Peyer's patch (tissue), 4 donors: ENCODE measurements at regions not wholly inside any gene's neighbourhood (a gene's known extent, or its start where the extent isn't known, plus 50 kb on each side); places are given as distances from the start of the nearest gene placed in this dataset.
"Not testable (repeated sequence)": the region's sequence is repeated elsewhere in the genome, so short reads cannot be mapped to it uniquely, and the experiment has no call there.

Experiments
- DNase-seq, 3 donors: peaks; one replicate each; pipeline ENCODE4 v3.0.0-alpha.2; 2017 to 2019
- H3K27ac ChIP-seq, 4 donors: fragments of 200-600 bp; sonication (generic); one replicate each; pipeline ENCODE4 v1.5.1; 2016 to 2019
- H3K27me3 ChIP-seq, 2 donors: fragments of 200-600 bp; sonication (generic); one replicate each; pipeline ENCODE4 v1.5.1; 2019
- H3K36me3 ChIP-seq, 3 donors: fragments of 200-600 bp; sonication (generic); one replicate each; pipeline ENCODE4 v1.5.1; 2016 to 2019
- H3K4me1 ChIP-seq, 4 donors: fragments of 200-600 bp; sonication (generic); one replicate each; pipeline ENCODE4 v1.5.1; 2016 to 2019
- H3K4me3 ChIP-seq, 4 donors: fragments of 200-600 bp; sonication (generic); 1 replicate in 3 of 4; 2 replicates in 1 of 4; pipeline ENCODE4 v1.5.1; 2016 to 2019; ENCODE audit warnings: mild to moderate bottlenecking in 1 of 4
- H3K9me3 ChIP-seq, 4 donors: fragments of 200-600 bp; sonication (generic); one replicate each; pipeline ENCODE4 v1.5.1; 2016 to 2019; ENCODE audit warnings: mild to moderate bottlenecking in 1 of 4
- CTCF ChIP-seq, 6 experiments: fragments of 450-650 bp in 4 of 6; fragments of 200-600 bp in 2 of 6; sonication (generic) in 1 of 6; IDR thresholded peaks; one replicate each; pipeline ENCODE4 v1.5.1; 2017 to 2019; ENCODE audit warnings: antibody characterized with exemption in 6 of 6, mild to moderate bottlenecking in 3 of 6, moderate library complexity in 1 of 6
- POLR2A ChIP-seq, 2 donors: fragments of 450-650 bp; IDR thresholded peaks; one replicate each; pipeline ENCODE4 v1.5.1; 2017; ENCODE audit warnings: antibody characterized with exemption in 2 of 2, mild to moderate bottlenecking in 2 of 2, moderate library complexity in 2 of 2

DNA sequence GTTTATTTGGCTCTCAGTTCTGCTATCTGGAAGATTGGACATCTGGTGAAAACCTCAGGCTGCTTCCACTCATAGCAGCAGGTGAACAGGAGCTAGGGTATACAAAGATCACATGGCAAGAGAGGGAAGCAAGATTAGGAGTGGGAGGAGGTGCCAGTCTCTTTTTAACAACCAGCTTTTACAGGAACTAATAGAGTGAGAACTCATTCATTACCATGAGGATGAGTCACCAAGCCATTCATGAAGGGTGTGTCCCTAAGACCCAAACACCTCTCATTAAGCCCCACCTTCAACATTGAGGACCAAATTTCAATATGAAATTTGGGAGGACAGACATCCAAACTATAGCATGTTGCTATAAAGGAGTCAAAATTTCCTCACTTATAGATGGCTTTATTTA is 85.4 kb upstream of the HCRTR2 start:
- Histone ChIP-seq H3K27me3 (no peaks in the 10 kb centered on the region), H3K4me3 (no peak overlapping the region), H3K36me3 (no peaks in the 10 kb centered on the region), H3K9me3 (no peaks in the 10 kb centered on the region), H3K27ac (no peak overlapping the region), H3K4me1 (no peaks in the 10 kb centered on the region)
- DNase-seq, result no peak
- TF ChIP-seq POLR2A (IDR thresholded peaks at IDR 0.05), result no peak

- Histone ChIP-seq H3K4me3 (no peak overlapping the region), H3K9me3 (no peaks in the 10 kb centered on the region), H3K27ac (no peak overlapping the region), H3K27me3 (no peaks in the 10 kb centered on the region), H3K4me1 (no peaks in the 10 kb centered on the region), H3K36me3 (no peaks in the 10 kb centered on the region)
- no peak for TF ChIP-seq POLR2A (IDR thresholded peaks at IDR 0.05)
- no peak for TF ChIP-seq CTCF (IDR thresholded peaks at IDR 0.05)
- DNase-seq, result no peak
Measured at GRCh38 chr6:55089325-55089724, 85.0 kb upstream of the HCRTR2 start.

DNA sequence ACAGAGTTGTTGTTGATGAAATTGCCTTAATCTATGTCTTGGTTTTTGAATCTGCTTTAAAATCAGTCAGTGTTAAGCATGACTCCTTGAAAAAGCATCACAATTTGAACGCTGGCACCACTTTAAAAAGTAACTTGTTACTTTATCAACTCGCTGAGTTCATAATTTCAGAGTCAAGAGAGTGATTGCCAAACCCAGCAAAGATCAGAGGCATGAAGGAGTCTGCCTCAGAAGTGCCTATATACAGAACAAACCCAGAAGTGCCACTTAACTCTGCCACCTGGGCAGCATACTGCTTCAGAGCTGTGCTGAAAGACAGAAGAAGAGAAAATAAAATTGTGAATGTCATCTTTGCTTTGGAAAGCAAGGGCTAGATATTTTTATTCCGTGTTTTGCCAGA is 73.6 kb upstream of the HCRTR2 start:
- Histone ChIP-seq H3K4me3 (no peak overlapping the region), H3K4me1 (no peaks in the 10 kb centered on the region), H3K9me3 (no peaks in the 10 kb centered on the region), H3K27me3 (no peaks in the 10 kb centered on the region), H3K36me3 (no peaks in the 10 kb centered on the region), H3K27ac (no peak overlapping the region)
- no peak for DNase-seq
- TF ChIP-seq POLR2A (IDR thresholded peaks at IDR 0.05) (no peak), CTCF (IDR thresholded peaks at IDR 0.05) (no peak)

- H3K27me3 ChIP-seq, result no peaks in the 10 kb centered on the region
- H3K4me3 ChIP-seq, result no peak overlapping the region
- no peaks in the 10 kb centered on the region for H3K9me3 ChIP-seq
- H3K36me3 ChIP-seq, result no peaks in the 10 kb centered on the region
- no peaks in the 10 kb centered on the region for H3K4me1 ChIP-seq
- DNase-seq, result no peak
- TF ChIP-seq POLR2A (IDR thresholded peaks at IDR 0.05), result no peak
- no peak for TF ChIP-seq CTCF (IDR thresholded peaks at IDR 0.05)
- no peak overlapping the region for H3K27ac ChIP-seq
Measured at GRCh38 chr6:55101157-55101556, 73.2 kb upstream of the HCRTR2 start.

GRCh38 chr6:55108134-55109130 is 65.9 kb upstream of the HCRTR2 start:
- H3K36me3 ChIP-seq, result no peaks in the 10 kb centered on the region
- no peak for DNase-seq
- H3K27ac ChIP-seq, result no peak overlapping the region
- TF ChIP-seq POLR2A (IDR thresholded peaks at IDR 0.05) (no peak), CTCF (IDR thresholded peaks at IDR 0.05) (no peak)
- no peaks in the 10 kb centered on the region for H3K9me3 ChIP-seq
- H3K27me3 ChIP-seq, result no peaks in the 10 kb centered on the region
- H3K4me3 ChIP-seq, result no peak overlapping the region
- H3K4me1 ChIP-seq, result no peaks in the 10 kb centered on the region

DNA sequence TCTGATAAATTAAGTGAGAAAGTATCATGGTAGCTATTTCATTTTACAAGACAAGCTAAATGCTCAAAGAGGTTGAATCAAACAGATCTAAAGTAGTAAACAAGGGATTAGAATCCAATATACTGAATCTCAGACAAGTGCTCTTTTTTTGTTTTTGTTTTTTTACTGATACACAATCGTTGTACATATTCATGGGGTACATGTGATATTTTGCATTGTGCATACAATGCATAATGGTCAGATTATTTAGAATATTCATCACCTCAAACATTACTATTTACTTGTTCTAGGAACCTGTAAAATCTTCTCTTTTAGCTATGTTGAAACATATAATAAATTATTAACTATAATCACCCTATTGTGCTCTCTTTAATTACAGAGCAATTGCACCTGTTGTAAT is 57.0 kb upstream of the HCRTR2 start:
- H3K4me3 ChIP-seq, result no peak overlapping the region
- H3K36me3 ChIP-seq, result no peaks in the 10 kb centered on the region
- no peak for DNase-seq
- TF ChIP-seq CTCF (IDR thresholded peaks at IDR 0.05) (no peak), POLR2A (IDR thresholded peaks at IDR 0.05) (no peak)
- H3K27me3 ChIP-seq, result no peaks in the 10 kb centered on the region
- no peaks in the 10 kb centered on the region for H3K9me3 ChIP-seq
- H3K4me1 ChIP-seq, result no peaks in the 10 kb centered on the region
- no peak overlapping the region for H3K27ac ChIP-seq

DNA sequence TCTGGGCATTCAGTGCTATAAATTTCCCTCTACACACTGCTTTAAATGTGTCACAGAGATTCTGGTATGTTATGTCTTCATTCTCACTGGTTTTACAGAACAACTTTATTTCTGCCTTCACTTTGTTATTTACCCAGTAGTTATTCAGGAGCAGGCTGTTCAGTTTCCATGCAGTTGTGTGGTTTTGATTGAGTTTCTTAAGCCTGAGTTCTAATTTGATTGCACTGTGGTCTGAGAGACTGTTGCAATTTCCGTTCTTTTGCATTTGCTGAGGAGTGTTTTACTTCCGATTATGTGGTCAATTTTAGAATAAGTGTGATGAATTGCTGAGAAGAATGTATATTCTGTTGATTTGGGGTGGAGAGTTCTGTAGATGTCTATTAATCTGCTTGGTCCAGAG is 50.1 kb upstream of the HCRTR2 start:
- H3K4me3 ChIP-seq, H3K27ac ChIP-seq, H3K36me3 ChIP-seq, DNase-seq, H3K27me3 ChIP-seq, H3K4me1 ChIP-seq, H3K9me3 ChIP-seq: not testable (repeated sequence)
